Panc1 (cell line): ENCODE measurements at regions not wholly inside any gene's neighbourhood (a gene's known extent, or its start where the extent isn't known, plus 50 kb on each side); places are given as distances from the start of the nearest gene placed in this dataset.

Experiments used
- ATAC-seq: fragments of 200-7000 bp; cut with Tn5 transposase; 2 replicates; pipeline ENCODE4 v1.9.1; 2020; ENCODE audit warnings: mild to moderate bottlenecking, moderate library complexity
- BruUV-seq: library from RNA; stranded (reverse); fragments of 400-500 nt; replicated peaks from 2 replicates; lab custom pipeline; 2021; lab: Mats Ljungman, UMichigan
- CTCF ChIA-PET: fragments of 300-600 bp; sonication (Branson Sonifier 250); formaldehyde crosslinking; loops from one replicate; lab custom pipeline; 2022; ENCODE audit warnings: antibody characterized with exemption; lab: Charles Lee
- POLR2A ChIA-PET: fragments of 300-600 bp; sonication (Branson Sonifier 250); formaldehyde crosslinking; loops from one replicate; lab custom pipeline; 2022; ENCODE audit warnings: antibody characterized with exemption; lab: Charles Lee
- DNase-seq: peaks from one replicate; pipeline ENCODE4 v3.0.0-alpha.2; 2010; ENCODE audit warnings: low read depth, low spot score
- H3K27ac ChIP-seq: 2 replicates; pipeline ENCODE4 v1.5.1; 2011; ENCODE audit warnings: mild to moderate bottlenecking, low read length, inconsistent platforms
- H3K27me3 ChIP-seq: fragments of 200-500 bp; sonication (Bioruptor generic); 2 replicates; pipeline ENCODE4 v1.6.0; 2014; ENCODE audit warnings: low read length, inconsistent platforms; ENCODE audit not compliant: control insufficient read depth, insufficient read depth
- H3K36me3 ChIP-seq: fragments of 200-500 bp; sonication (Bioruptor generic); 2 replicates; pipeline ENCODE4 v1.5.1; 2014; ENCODE audit warnings: inconsistent platforms, mild to moderate bottlenecking, low read length, moderate library complexity; ENCODE audit not compliant: control insufficient read depth, insufficient read depth
- H3K4me1 ChIP-seq: 2 replicates; pipeline ENCODE4 v1.5.1; 2011; ENCODE audit warnings: inconsistent platforms, mild to moderate bottlenecking, low read length, moderate library complexity; ENCODE audit not compliant: control insufficient read depth, insufficient read depth
- H3K4me3 ChIP-seq, 2 experiments: 2 replicates each; pipeline ENCODE4 v1.5.1; 2011 to 2012; ENCODE audit warnings: low read depth in 2 of 2, low read length in 2 of 2, mild to moderate bottlenecking in 2 of 2, inconsistent platforms in 1 of 2, moderate library complexity in 1 of 2
- H3K9me3 ChIP-seq: fragments of 200-500 bp; sonication (Bioruptor generic); 2 replicates; pipeline ENCODE4 v1.5.1; 2014; ENCODE audit warnings: low read depth, mild to moderate bottlenecking, inconsistent platforms, low read length, moderate library complexity; ENCODE audit not compliant: control insufficient read depth, insufficient read depth
- CTCF ChIP-seq: fragments of 450-650 bp; IDR thresholded peaks from 2 replicates; pipeline ENCODE4 v1.5.1; 2017; ENCODE audit warnings: mild to moderate bottlenecking
- POLR2AphosphoS5 ChIP-seq: IDR thresholded peaks from 2 replicates; pipeline ENCODE4 v1.6.1; 2012; ENCODE audit warnings: mild to moderate bottlenecking, low read depth, low read length, moderate library complexity
- REST ChIP-seq, 2 experiments: IDR thresholded peaks; 2 replicates each; pipeline ENCODE4 v1.6.1; 2011 to 2012; ENCODE audit warnings: low read depth in 2 of 2, control low read depth in 1 of 2, low read length in 1 of 2, mild to moderate bottlenecking in 1 of 2, moderate library complexity in 1 of 2; ENCODE audit not compliant: insufficient read depth in 1 of 2
- SIN3A ChIP-seq: IDR thresholded peaks from 2 replicates; pipeline ENCODE4 v1.6.1; 2012; ENCODE audit warnings: low read depth, mild to moderate bottlenecking, low read length, moderate library complexity, borderline replicate concordance; ENCODE audit not compliant: insufficient read depth
- TCF7L2 ChIP-seq: IDR thresholded peaks from 2 replicates; pipeline ENCODE4 v1.6.1; 2011; ENCODE audit warnings: mild to moderate bottlenecking, low read depth, low read length, inconsistent platforms
- in situ Hi-C: cut with HindIII; loops from 2 replicates; pipeline ENCODE4 v1.10.0; 2016; ENCODE audit warnings: low sequenced_read_pairs, low pct_unique_long_range_greater_than_20kb
- intact Hi-C: fragments of 100-400 bp; cut with micrococcal nuclease; formaldehyde crosslinking; loops from one replicate; pipeline ENCODE4 v1.10.0; 2022; ENCODE audit not compliant: unreplicated experiment

GRCh38 chr20:22984008-22984407, 51.1 kb upstream of the SSTR4 start:
- no TSS peak for BruUV-seq

GRCh38 chr20:22984606-22985005, 50.5 kb upstream of the SSTR4 start:
- DNase-seq (no peak), ATAC-seq (no peak)
- no peaks in the 10 kb centered on the region for H3K36me3 ChIP-seq
- intact Hi-C loops (no loop called here), in situ Hi-C loops (no loop called here)
- H3K4me3 ChIP-seq = no peak overlapping the region
- no peaks in the 10 kb centered on the region for H3K27me3 ChIP-seq
- H3K27ac ChIP-seq = no peak overlapping the region
- H3K4me1 ChIP-seq = no peaks in the 10 kb centered on the region
- TF ChIP-seq CTCF (no peak), TCF7L2 (no peak), SIN3A (no peak), REST (IDR thresholded peaks at IDR 0.05; ENCODE audit: insufficient read depth in 1 of 2, low read depth in 2 of 2, low read length in 1 of 2) (no peak), POLR2AphosphoS5 (no peak)
- no peaks in the 10 kb centered on the region for H3K9me3 ChIP-seq
- ChIA-PET POLR2A (no interaction called here), CTCF (no interaction called here)
- no TSS peak for BruUV-seq

More at GRCh38 chr20:22984008-22984407, 51.1 kb upstream of the SSTR4 start:
- Histone ChIP-seq H3K4me3 (no peak overlapping the region), H3K27ac (no peak overlapping the region), H3K9me3 (no peaks in the 10 kb centered on the region), H3K27me3 (no peaks in the 10 kb centered on the region), H3K4me1 (no peaks in the 10 kb centered on the region), H3K36me3 (no peaks in the 10 kb centered on the region)
- DNase-seq (no peak), ATAC-seq (no peak)
- ChIA-PET CTCF (no interaction called here), POLR2A (no interaction called here)
- in situ Hi-C loops (no loop called here), intact Hi-C loops (no loop called here)
- TF ChIP-seq POLR2AphosphoS5 = no peak
- TF ChIP-seq REST (IDR thresholded peaks at IDR 0.05; ENCODE audit: insufficient read depth in 1 of 2, low read depth in 2 of 2, low read length in 1 of 2) = no peak
- TF ChIP-seq SIN3A = no peak
- no peak for TF ChIP-seq CTCF
- no peak for TF ChIP-seq TCF7L2
